WTC11 (cell line): ENCODE measurements at regions not wholly inside any gene's neighbourhood (a gene's known extent, or its start where the extent isn't known, plus 50 kb on each side); places are given as distances from the start of the nearest gene placed in this dataset.

Source experiments
- ATAC-seq: fragments of 200-7000 bp; cut with Tn5 transposase; 2 replicates; pipeline ENCODE4 v1.10.0; 2021; ENCODE audit warnings: mild to moderate bottlenecking, moderate library complexity
- CTCF ChIA-PET: fragments of 300-600 bp; sonication (Branson Sonifier 250); formaldehyde crosslinking; loops from one replicate; lab custom pipeline; 2021; ENCODE audit warnings: antibody characterized with exemption; lab: Charles Lee
- POLR2A ChIA-PET: fragments of 350-600 bp; sonication (Branson Sonifier 250); formaldehyde crosslinking; loops from one replicate; lab custom pipeline; 2021; ENCODE audit warnings: antibody characterized with exemption; lab: Charles Lee
- DNase-seq: peaks from one replicate; pipeline ENCODE4 v3.0.0; 2021; ENCODE audit warnings: low spot score
- H3K27ac Mint-ChIP-seq: 2 replicates; pipeline ENCODE4 v1.8.0; 2021; ENCODE audit warnings: mixed read lengths
- H3K27me3 Mint-ChIP-seq: 2 replicates; pipeline ENCODE4 v1.8.0; 2021; ENCODE audit warnings: low read depth, mild to moderate bottlenecking, moderate library complexity, mixed read lengths
- H3K36me3 Mint-ChIP-seq: 2 replicates; pipeline ENCODE4 v1.8.0; 2021; ENCODE audit warnings: mixed read lengths
- H3K4me1 Mint-ChIP-seq: 2 replicates; pipeline ENCODE4 v1.8.0; 2022; ENCODE audit warnings: mixed read lengths
- H3K4me3 Mint-ChIP-seq: 2 replicates; pipeline ENCODE4 v1.8.0; 2021; ENCODE audit warnings: mild to moderate bottlenecking, moderate library complexity, mixed read lengths
- H3K9me3 Mint-ChIP-seq: 2 replicates; pipeline ENCODE4 v1.8.0; 2021; ENCODE audit warnings: mixed read lengths
- CREB1 ChIP-seq: sonication (generic); formaldehyde crosslinking; IDR thresholded peaks from 2 replicates; pipeline ENCODE4 v1.8.0; 2023; ENCODE audit warnings: mild to moderate bottlenecking, missing genetic modification reagents
- ELF4 ChIP-seq: sonication (generic); formaldehyde crosslinking; IDR thresholded peaks from 2 replicates; pipeline ENCODE4 v1.8.1; 2022; ENCODE audit warnings: low read depth, mild to moderate bottlenecking, moderate library complexity, missing genetic modification reagents
- ESRRA ChIP-seq: sonication (generic); formaldehyde crosslinking; IDR thresholded peaks from 2 replicates; pipeline ENCODE4 v1.8.1; 2022; ENCODE audit warnings: mild to moderate bottlenecking, missing genetic modification reagents, borderline replicate concordance
- GRHL2 ChIP-seq: fragments of 250-450 bp; sonication (Bioruptor Pico); IDR thresholded peaks from 2 replicates; pipeline ENCODE4 v1.8.0; 2022; ENCODE audit warnings: mild to moderate bottlenecking, moderate library complexity; ENCODE audit not compliant: insufficient replicate concordance, severe bottlenecking
- GTF2I ChIP-seq: fragments of 250-450 bp; sonication (Bioruptor Pico); conservative IDR thresholded peaks from 2 replicates; pipeline ENCODE4 v1.4.0; 2021; ENCODE audit warnings: mild to moderate bottlenecking
- JUN ChIP-seq: sonication (generic); formaldehyde crosslinking; IDR thresholded peaks from 2 replicates; pipeline ENCODE4 v1.8.0; 2023; ENCODE audit warnings: mild to moderate bottlenecking, missing genetic modification reagents
- MYBL2 ChIP-seq: sonication (generic); formaldehyde crosslinking; IDR thresholded peaks from 2 replicates; pipeline ENCODE4 v1.8.1; 2023; ENCODE audit warnings: mild to moderate bottlenecking, moderate library complexity, missing genetic modification reagents
- NFATC4 ChIP-seq: fragments of 250-450 bp; sonication (Bioruptor Pico); IDR thresholded peaks from 2 replicates; pipeline ENCODE4 v1.9.0; 2021; ENCODE audit warnings: mild to moderate bottlenecking
- NFE2L1 ChIP-seq: sonication (generic); formaldehyde crosslinking; IDR thresholded peaks from 2 replicates; pipeline ENCODE4 v1.8.1; 2023; ENCODE audit warnings: missing genetic modification reagents
- OVOL2 ChIP-seq: fragments of 250-450 bp; sonication (Bioruptor Pico); IDR thresholded peaks from 2 replicates; pipeline ENCODE4 v1.9.0; 2021; ENCODE audit warnings: mild to moderate bottlenecking, borderline replicate concordance
- PRRX2 ChIP-seq: fragments of 250-450 bp; sonication (Bioruptor Pico); IDR thresholded peaks from 2 replicates; pipeline ENCODE4 v1.8.0; 2021; ENCODE audit warnings: mild to moderate bottlenecking
- RELA ChIP-seq: sonication (generic); formaldehyde crosslinking; IDR thresholded peaks from 2 replicates; pipeline ENCODE4 v1.8.1; 2022; ENCODE audit warnings: missing genetic modification reagents, mild to moderate bottlenecking, borderline replicate concordance
- TEAD4 ChIP-seq: sonication (generic); formaldehyde crosslinking; IDR thresholded peaks from 2 replicates; pipeline ENCODE4 v1.8.0; 2022; ENCODE audit warnings: mild to moderate bottlenecking, missing genetic modification reagents
- ZNF138 ChIP-seq: sonication (generic); formaldehyde crosslinking; conservative IDR thresholded peaks from 2 replicates; pipeline ENCODE4 v1.8.1; 2022; ENCODE audit warnings: mild to moderate bottlenecking, moderate library complexity, missing genetic modification reagents
- ZNF263 ChIP-seq: sonication (generic); formaldehyde crosslinking; IDR thresholded peaks from 2 replicates; pipeline ENCODE4 v1.8.1; 2022; ENCODE audit warnings: low read depth, mild to moderate bottlenecking, moderate library complexity, missing genetic modification reagents
- ZNF671 ChIP-seq: fragments of 250-450 bp; sonication (Bioruptor Pico); IDR thresholded peaks from 2 replicates; pipeline ENCODE4 v1.8.0; 2021; ENCODE audit warnings: mild to moderate bottlenecking
- TF ChIP-seq, protein P1 (sequence below): fragments of 250-450 bp; sonication (Bioruptor Pico); IDR thresholded peaks from 2 replicates; pipeline ENCODE4 v1.9.0; 2021; ENCODE audit warnings: moderate library complexity, mild to moderate bottlenecking, inconsistent platforms, borderline replicate concordance
- TF ChIP-seq, protein P2 (sequence below): sonication (generic); formaldehyde crosslinking; IDR thresholded peaks from 2 replicates; pipeline ENCODE4 v1.8.1; 2023; ENCODE audit warnings: mild to moderate bottlenecking, missing genetic modification reagents, borderline replicate concordance
- TF ChIP-seq, protein P3 (sequence below): sonication (generic); formaldehyde crosslinking; IDR thresholded peaks from 2 replicates; pipeline ENCODE4 v1.8.0; 2023; ENCODE audit warnings: missing genetic modification reagents, mild to moderate bottlenecking, borderline replicate concordance
- TF ChIP-seq, protein P4 (sequence below): sonication (generic); formaldehyde crosslinking; IDR thresholded peaks from 2 replicates; pipeline ENCODE4 v1.8.1; 2022; ENCODE audit warnings: mild to moderate bottlenecking, missing genetic modification reagents, moderate library complexity, borderline replicate concordance
- TF ChIP-seq, protein P5 (sequence below): fragments of 250-450 bp; sonication (Bioruptor Pico); IDR thresholded peaks from 2 replicates; pipeline ENCODE4 v1.8.0; 2021; ENCODE audit warnings: mild to moderate bottlenecking
- TF ChIP-seq, protein P6 (sequence below): sonication (generic); formaldehyde crosslinking; IDR thresholded peaks from 2 replicates; pipeline ENCODE4 v1.8.0; 2022; ENCODE audit warnings: mild to moderate bottlenecking, missing genetic modification reagents

DNA sequence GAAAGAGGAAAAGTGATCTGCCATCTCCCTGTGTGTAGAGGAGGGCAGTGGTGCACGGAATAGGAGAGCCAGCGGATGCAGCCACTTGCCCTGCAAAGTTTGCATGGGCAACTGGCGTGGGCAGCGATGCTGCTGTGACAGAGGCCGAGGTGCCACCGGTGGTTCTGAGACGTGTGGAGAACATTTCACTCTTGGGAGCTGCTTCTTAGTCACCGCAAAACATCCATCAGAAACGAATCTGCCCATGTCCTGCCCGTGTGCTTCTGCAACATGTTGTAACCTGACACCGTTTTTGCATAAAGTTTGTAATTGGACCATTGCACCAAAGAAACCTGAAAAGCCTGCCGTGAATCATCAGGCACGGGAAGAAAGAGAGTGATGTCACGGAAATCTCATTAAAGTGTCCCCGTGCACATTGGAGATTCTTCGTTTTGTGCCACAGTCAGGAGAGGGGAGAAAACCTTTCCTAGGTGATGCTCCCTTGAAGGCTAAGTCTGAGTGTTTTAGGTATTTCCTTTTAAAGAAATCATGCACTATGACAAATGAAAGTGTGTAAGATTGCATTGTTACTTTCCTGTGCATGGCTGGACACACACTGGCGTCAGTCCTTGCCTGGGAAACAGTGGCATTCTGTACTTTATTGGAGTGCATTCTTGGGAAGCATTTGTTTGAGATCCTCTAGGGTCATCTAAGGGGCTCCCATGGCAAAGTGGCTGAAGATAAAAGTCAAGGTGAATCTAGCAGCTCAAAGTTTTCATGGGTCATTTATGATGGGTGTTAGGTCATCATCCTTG, 302.6 kb downstream of the KLF6 start (continued):
- TF ChIP-seq MYBL2 (CRISPR knock-in tag) (no peak), JUN (CRISPR knock-in tag) (no peak), ELF4 (CRISPR knock-in tag) (no peak), CREB1 (CRISPR knock-in tag) (no peak), NFATC4 (CRISPR knock-in tag) (no peak), OVOL2 (CRISPR knock-in tag) (no peak), TEAD4 (CRISPR knock-in tag) (no peak), ZNF671 (CRISPR knock-in tag) (no peak), GTF2I (no peak)
- TF ChIP-seq, protein P1, sequence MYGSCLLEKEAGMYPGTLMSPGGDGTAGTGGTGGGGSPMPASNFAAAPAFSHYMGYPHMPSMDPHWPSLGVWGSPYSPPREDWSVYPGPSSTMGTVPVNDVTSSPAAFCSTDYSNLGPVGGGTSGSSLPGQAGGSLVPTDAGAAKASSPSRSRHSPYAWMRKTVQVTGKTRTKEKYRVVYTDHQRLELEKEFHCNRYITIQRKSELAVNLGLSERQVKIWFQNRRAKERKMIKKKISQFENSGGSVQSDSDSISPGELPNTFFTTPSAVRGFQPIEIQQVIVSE: no peak

DNA sequence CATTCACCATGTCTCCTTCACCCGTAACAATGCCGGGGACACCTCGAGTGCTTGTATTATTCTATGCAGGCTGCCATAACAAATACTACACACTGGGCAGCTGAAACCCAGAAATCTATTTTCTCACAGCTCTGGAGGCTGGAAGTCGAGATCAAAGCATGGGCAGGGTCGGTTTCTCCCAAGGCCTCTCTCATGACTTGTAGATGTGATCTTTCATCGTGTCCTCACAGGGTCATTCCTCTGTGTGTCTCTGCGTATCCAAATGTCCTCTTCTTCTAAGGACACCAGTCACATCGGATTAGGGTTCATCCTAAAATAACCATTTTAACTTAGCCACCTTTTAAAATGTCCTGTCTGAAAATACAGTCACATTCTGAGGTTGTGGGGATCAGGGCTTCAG, 303.5 kb downstream of the KLF6 start:
- no peak overlapping the region for H3K27ac Mint-ChIP-seq
- DNase-seq: no peak
- H3K4me1 Mint-ChIP-seq: peaks cover 41% of the 10 kb centered on the region
- peaks cover 16% of the 10 kb centered on the region; the same call in 1 of the 2 replicates for H3K9me3 Mint-ChIP-seq
- TF ChIP-seq, protein P2, sequence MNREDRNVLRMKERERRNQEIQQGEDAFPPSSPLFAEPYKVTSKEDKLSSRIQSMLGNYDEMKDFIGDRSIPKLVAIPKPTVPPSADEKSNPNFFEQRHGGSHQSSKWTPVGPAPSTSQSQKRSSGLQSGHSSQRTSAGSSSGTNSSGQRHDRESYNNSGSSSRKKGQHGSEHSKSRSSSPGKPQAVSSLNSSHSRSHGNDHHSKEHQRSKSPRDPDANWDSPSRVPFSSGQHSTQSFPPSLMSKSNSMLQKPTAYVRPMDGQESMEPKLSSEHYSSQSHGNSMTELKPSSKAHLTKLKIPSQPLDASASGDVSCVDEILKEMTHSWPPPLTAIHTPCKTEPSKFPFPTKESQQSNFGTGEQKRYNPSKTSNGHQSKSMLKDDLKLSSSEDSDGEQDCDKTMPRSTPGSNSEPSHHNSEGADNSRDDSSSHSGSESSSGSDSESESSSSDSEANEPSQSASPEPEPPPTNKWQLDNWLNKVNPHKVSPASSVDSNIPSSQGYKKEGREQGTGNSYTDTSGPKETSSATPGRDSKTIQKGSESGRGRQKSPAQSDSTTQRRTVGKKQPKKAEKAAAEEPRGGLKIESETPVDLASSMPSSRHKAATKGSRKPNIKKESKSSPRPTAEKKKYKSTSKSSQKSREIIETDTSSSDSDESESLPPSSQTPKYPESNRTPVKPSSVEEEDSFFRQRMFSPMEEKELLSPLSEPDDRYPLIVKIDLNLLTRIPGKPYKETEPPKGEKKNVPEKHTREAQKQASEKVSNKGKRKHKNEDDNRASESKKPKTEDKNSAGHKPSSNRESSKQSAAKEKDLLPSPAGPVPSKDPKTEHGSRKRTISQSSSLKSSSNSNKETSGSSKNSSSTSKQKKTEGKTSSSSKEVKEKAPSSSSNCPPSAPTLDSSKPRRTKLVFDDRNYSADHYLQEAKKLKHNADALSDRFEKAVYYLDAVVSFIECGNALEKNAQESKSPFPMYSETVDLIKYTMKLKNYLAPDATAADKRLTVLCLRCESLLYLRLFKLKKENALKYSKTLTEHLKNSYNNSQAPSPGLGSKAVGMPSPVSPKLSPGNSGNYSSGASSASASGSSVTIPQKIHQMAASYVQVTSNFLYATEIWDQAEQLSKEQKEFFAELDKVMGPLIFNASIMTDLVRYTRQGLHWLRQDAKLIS (CRISPR knock-in tag): no peak
- no peak for TF ChIP-seq PRRX2
- no peak for TF ChIP-seq RELA
- TF ChIP-seq, protein P3, sequence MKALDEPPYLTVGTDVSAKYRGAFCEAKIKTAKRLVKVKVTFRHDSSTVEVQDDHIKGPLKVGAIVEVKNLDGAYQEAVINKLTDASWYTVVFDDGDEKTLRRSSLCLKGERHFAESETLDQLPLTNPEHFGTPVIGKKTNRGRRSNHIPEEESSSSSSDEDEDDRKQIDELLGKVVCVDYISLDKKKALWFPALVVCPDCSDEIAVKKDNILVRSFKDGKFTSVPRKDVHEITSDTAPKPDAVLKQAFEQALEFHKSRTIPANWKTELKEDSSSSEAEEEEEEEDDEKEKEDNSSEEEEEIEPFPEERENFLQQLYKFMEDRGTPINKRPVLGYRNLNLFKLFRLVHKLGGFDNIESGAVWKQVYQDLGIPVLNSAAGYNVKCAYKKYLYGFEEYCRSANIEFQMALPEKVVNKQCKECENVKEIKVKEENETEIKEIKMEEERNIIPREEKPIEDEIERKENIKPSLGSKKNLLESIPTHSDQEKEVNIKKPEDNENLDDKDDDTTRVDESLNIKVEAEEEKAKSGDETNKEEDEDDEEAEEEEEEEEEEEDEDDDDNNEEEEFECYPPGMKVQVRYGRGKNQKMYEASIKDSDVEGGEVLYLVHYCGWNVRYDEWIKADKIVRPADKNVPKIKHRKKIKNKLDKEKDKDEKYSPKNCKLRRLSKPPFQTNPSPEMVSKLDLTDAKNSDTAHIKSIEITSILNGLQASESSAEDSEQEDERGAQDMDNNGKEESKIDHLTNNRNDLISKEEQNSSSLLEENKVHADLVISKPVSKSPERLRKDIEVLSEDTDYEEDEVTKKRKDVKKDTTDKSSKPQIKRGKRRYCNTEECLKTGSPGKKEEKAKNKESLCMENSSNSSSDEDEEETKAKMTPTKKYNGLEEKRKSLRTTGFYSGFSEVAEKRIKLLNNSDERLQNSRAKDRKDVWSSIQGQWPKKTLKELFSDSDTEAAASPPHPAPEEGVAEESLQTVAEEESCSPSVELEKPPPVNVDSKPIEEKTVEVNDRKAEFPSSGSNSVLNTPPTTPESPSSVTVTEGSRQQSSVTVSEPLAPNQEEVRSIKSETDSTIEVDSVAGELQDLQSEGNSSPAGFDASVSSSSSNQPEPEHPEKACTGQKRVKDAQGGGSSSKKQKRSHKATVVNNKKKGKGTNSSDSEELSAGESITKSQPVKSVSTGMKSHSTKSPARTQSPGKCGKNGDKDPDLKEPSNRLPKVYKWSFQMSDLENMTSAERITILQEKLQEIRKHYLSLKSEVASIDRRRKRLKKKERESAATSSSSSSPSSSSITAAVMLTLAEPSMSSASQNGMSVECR: no peak
- no peak for TF ChIP-seq GRHL2
- TF ChIP-seq, protein P4, sequence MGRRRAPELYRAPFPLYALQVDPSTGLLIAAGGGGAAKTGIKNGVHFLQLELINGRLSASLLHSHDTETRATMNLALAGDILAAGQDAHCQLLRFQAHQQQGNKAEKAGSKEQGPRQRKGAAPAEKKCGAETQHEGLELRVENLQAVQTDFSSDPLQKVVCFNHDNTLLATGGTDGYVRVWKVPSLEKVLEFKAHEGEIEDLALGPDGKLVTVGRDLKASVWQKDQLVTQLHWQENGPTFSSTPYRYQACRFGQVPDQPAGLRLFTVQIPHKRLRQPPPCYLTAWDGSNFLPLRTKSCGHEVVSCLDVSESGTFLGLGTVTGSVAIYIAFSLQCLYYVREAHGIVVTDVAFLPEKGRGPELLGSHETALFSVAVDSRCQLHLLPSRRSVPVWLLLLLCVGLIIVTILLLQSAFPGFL: no peak
- no peak for TF ChIP-seq ESRRA (CRISPR knock-in tag)
- no peak for TF ChIP-seq NFE2L1 (CRISPR knock-in tag)
- TF ChIP-seq ZNF138 (CRISPR knock-in tag): no peak
- TF ChIP-seq, protein P5, sequence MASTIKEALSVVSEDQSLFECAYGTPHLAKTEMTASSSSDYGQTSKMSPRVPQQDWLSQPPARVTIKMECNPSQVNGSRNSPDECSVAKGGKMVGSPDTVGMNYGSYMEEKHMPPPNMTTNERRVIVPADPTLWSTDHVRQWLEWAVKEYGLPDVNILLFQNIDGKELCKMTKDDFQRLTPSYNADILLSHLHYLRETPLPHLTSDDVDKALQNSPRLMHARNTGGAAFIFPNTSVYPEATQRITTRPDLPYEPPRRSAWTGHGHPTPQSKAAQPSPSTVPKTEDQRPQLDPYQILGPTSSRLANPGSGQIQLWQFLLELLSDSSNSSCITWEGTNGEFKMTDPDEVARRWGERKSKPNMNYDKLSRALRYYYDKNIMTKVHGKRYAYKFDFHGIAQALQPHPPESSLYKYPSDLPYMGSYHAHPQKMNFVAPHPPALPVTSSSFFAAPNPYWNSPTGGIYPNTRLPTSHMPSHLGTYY (CRISPR knock-in tag): no peak
- TF ChIP-seq, protein P6, sequence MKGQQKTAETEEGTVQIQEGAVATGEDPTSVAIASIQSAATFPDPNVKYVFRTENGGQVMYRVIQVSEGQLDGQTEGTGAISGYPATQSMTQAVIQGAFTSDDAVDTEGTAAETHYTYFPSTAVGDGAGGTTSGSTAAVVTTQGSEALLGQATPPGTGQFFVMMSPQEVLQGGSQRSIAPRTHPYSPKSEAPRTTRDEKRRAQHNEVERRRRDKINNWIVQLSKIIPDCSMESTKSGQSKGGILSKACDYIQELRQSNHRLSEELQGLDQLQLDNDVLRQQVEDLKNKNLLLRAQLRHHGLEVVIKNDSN (CRISPR knock-in tag): no peak
- TF ChIP-seq ZNF263: no peak
- no peak overlapping the region for H3K4me3 Mint-ChIP-seq
- CTCF ChIA-PET: no interaction called here
- ATAC-seq: no peak
- no peaks in the 10 kb centered on the region for H3K36me3 Mint-ChIP-seq
- POLR2A ChIA-PET: no interaction called here
- H3K27me3 Mint-ChIP-seq: no peaks in the 10 kb centered on the region
